Esophagus squamous epithelium (tissue), 4 donors: ENCODE measurements at regions not wholly inside any gene's neighbourhood (a gene's known extent, or its start where the extent isn't known, plus 50 kb on each side); places are given as distances from the start of the nearest gene placed in this dataset.

Experiments
- CTCF ChIP-seq, 6 experiments: fragments of 450-650 bp in 4 of 6; fragments of 200-600 bp in 2 of 6; sonication (generic) in 2 of 6; IDR thresholded peaks; one replicate each; pipeline ENCODE4 v1.5.1; 2016 to 2019; ENCODE audit warnings: antibody characterized with exemption in 6 of 6, mild to moderate bottlenecking in 4 of 6, moderate library complexity in 4 of 6
- POLR2A ChIP-seq, 4 donors: fragments of 450-650 bp; IDR thresholded peaks; one replicate each; pipeline ENCODE4 v1.6.1; 2017; ENCODE audit warnings: antibody characterized with exemption in 4 of 4, mild to moderate bottlenecking in 4 of 4, moderate library complexity in 3 of 4

GRCh38 chrX:82945332-82945731, 562.8 kb upstream of the POU3F4 start:
- TF ChIP-seq CTCF (IDR thresholded peaks at IDR 0.05) (no peak), POLR2A (IDR thresholded peaks at IDR 0.05) (no peak)
